Inflammatory macrophage (primary cell): ENCODE measurements at regions not wholly inside any gene's neighbourhood (a gene's known extent, or its start where the extent isn't known, plus 50 kb on each side); places are given as distances from the start of the nearest gene placed in this dataset.
"Not testable (repeated sequence)": the region's sequence is repeated elsewhere in the genome, so short reads cannot be mapped to it uniquely, and the experiment has no call there.

Source experiments
- DNase-seq, 2 donors: peaks; one replicate each; pipeline ENCODE4 v3.0.0-alpha.2; 2020 to 2022

GRCh38 chr10:2414039-2414438 lies 653.3 kb upstream of the PFKP start:
- DNase-seq = no peak

GRCh38 chr10:2410049-2410448 lies 657.3 kb upstream of the PFKP start:
- DNase-seq = no peak

GRCh38 chr10:2401459-2401858 lies 664.1 kb upstream of the ADARB2 start:
- no peak for DNase-seq

GRCh38 chr10:2399482-2399881 lies 662.2 kb upstream of the ADARB2 start:
- no peak for DNase-seq

GRCh38 chr10:2392145-2392812 lies 655.0 kb upstream of the ADARB2 start:
- peak in 1 of 2 donors; percentile 31 for DNase-seq

- no peak for DNase-seq
These were observed 650.3 kb upstream of the ADARB2 start for GRCh38 chr10:2387672-2388071.

GRCh38 chr10:2387261-2387660 lies 649.9 kb upstream of the ADARB2 start:
- no peak for DNase-seq

GRCh38 chr10:2380218-2380617 lies 642.9 kb upstream of the ADARB2 start:
- no peak for DNase-seq

- no peak for DNase-seq
These were observed 629.8 kb upstream of the ADARB2 start for GRCh38 chr10:2367083-2367482.

- DNase-seq = no peak
These were observed 629.1 kb upstream of the ADARB2 start for GRCh38 chr10:2366264-2366931.

- no peak for DNase-seq
These were observed 625.0 kb upstream of the ADARB2 start for GRCh38 chr10:2362331-2362730.

- no peak for DNase-seq
These were observed 621.3 kb upstream of the ADARB2 start for GRCh38 chr10:2358586-2358985.

- no peak for DNase-seq
These were observed 619.3 kb upstream of the ADARB2 start for GRCh38 chr10:2356670-2357069.

- DNase-seq = no peak
These were observed 614.2 kb upstream of the ADARB2 start for GRCh38 chr10:2351566-2351965.

- DNase-seq = no peak
These were observed 604.9 kb upstream of the ADARB2 start for GRCh38 chr10:2342206-2342605.

GRCh38 chr10:2340831-2341647 lies 603.7 kb upstream of the ADARB2 start:
- DNase-seq = no peak

GRCh38 chr10:2335626-2336025 lies 598.3 kb upstream of the ADARB2 start:
- no peak for DNase-seq

GRCh38 chr10:2334575-2334974 lies 597.2 kb upstream of the ADARB2 start:
- no peak for DNase-seq

- DNase-seq = no peak
These were observed 591.8 kb upstream of the ADARB2 start for GRCh38 chr10:2329082-2329481.

- no peak for DNase-seq
These were observed 589.1 kb upstream of the ADARB2 start for GRCh38 chr10:2326411-2326810.

GRCh38 chr10:2315045-2315485 lies 577.7 kb upstream of the ADARB2 start:
- not testable (repeated sequence) for DNase-seq

GRCh38 chr10:2306081-2306480 lies 568.8 kb upstream of the ADARB2 start:
- no peak for DNase-seq

GRCh38 chr10:2303169-2303568 lies 565.8 kb upstream of the ADARB2 start:
- DNase-seq = no peak

- DNase-seq = no peak
These were observed 563.9 kb upstream of the ADARB2 start for GRCh38 chr10:2301227-2301626.
